ENCODE measurements at regions not wholly inside any gene's neighbourhood (a gene's known extent, or its start where the extent isn't known, plus 50 kb on each side); places are given as distances from the start of the nearest gene placed in this dataset.

- WGBS, 2 donors = 63 to 68% methylated on average over 5 of the region's 5 CpGs
- intact Hi-C loops (cut with DNase I) = no loop called here
- ATAC-seq (no peak), DNase-seq (no peak)
- no peaks in the 10 kb centered on the region for H3K9me3 ChIP-seq
- H3K27me3 ChIP-seq = no peaks in the 10 kb centered on the region
- H3K4me3 ChIP-seq = no peak overlapping the region
- TF ChIP-seq CTCF (IDR thresholded peaks at IDR 0.05) = no peak
- TF ChIP-seq POLR2A (IDR thresholded peaks at IDR 0.05) = no peak
- H3K27ac ChIP-seq = no peak overlapping the region
- no peaks in the 10 kb centered on the region for H3K36me3 ChIP-seq (replicated peaks in 1 of 2; ENCODE audit: insufficient read depth in 1 of 2, low read depth in 2 of 2)
- peaks cover 5% of the 10 kb centered on the region for H3K4me1 ChIP-seq
Observed at GRCh38 chr5:76030343-76030742, 52.8 kb upstream of the SV2C start.

DNA sequence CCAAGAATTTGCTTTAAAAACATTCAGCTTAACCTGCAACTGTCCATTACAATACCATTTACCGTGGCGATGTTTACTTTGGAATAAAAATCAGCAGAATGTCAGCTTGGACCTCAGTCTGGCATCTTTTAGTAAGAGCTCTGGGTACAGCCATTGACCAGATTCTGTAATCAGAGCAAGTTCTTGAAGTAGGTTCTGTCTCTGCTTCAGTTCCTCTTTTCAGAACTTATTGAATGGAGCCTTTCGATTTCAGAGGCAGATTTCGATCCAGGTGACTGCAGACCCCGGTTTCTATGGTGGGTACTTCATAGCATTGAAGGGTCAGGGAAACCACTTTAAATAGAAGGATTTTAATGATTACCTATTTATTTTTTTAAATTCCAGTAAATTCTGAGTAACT is 53.4 kb upstream of the SV2C start:
- Histone ChIP-seq H3K9me3 (no peaks in the 10 kb centered on the region), H3K4me3 (no peak overlapping the region), H3K27me3 (no peaks in the 10 kb centered on the region), H3K27ac (no peak overlapping the region), H3K4me1 (peaks cover 5% of the 10 kb centered on the region), H3K36me3 (replicated peaks in 1 of 2; ENCODE audit: insufficient read depth in 1 of 2, low read depth in 2 of 2) (no peaks in the 10 kb centered on the region)
- TF ChIP-seq POLR2A (IDR thresholded peaks at IDR 0.05) (no peak), CTCF (IDR thresholded peaks at IDR 0.05) (no peak)
- WGBS, 2 donors = 27 to 30% methylated on average over 5 of the region's 5 CpGs
- intact Hi-C loops (cut with DNase I) = no loop called here
- no peak for ATAC-seq
- no peak for DNase-seq

- Histone ChIP-seq H3K4me3 (no peak overlapping the region), H3K27ac (no peak overlapping the region), H3K9me3 (no peaks in the 10 kb centered on the region), H3K36me3 (replicated peaks in 1 of 2; ENCODE audit: insufficient read depth in 1 of 2, low read depth in 2 of 2) (no peaks in the 10 kb centered on the region), H3K4me1 (peaks cover 5% of the 10 kb centered on the region), H3K27me3 (no peaks in the 10 kb centered on the region)
- DNase-seq (no peak), ATAC-seq (no peak)
- intact Hi-C loops (cut with DNase I) = no loop called here
- no peak for TF ChIP-seq POLR2A (IDR thresholded peaks at IDR 0.05)
- no peak for TF ChIP-seq CTCF (IDR thresholded peaks at IDR 0.05)
Observed at GRCh38 chr5:76025790-76026189, 57.4 kb upstream of the SV2C start.

GRCh38 chr5:76025069-76025468 is 58.1 kb upstream of the SV2C start:
- Histone ChIP-seq H3K27me3 (no peaks in the 10 kb centered on the region), H3K4me3 (no peak overlapping the region), H3K9me3 (no peaks in the 10 kb centered on the region), H3K27ac (no peak overlapping the region), H3K4me1 (peaks cover 5% of the 10 kb centered on the region), H3K36me3 (replicated peaks in 1 of 2; ENCODE audit: insufficient read depth in 1 of 2, low read depth in 2 of 2) (no peaks in the 10 kb centered on the region)
- ATAC-seq (no peak), DNase-seq (no peak)
- intact Hi-C loops (cut with DNase I) = no loop called here
- TF ChIP-seq POLR2A (IDR thresholded peaks at IDR 0.05) (no peak), CTCF (IDR thresholded peaks at IDR 0.05) (no peak)
- 4 to 27% methylated on average over 2 of the region's 2 CpGs for WGBS, 2 donors

DNA sequence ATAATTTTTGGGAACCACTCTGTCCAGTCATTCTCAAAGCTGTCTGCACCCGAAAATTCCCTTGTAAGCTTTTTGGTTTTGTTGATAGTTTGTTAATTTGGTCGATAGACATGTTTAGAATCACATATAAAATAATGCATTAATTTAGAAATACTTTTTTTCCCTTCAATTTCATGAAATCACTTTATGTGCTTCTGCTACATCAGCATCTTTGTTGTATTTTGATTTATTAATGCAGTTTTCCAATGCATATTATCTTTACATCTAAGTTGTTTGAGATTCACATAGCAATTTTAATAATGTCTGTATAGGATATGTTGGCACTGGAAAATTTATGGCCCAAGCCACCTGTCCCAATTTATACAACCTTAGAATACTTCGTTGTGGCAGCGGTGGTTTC is 60.6 kb upstream of the SV2C start:
- Histone ChIP-seq H3K9me3 (no peaks in the 10 kb centered on the region), H3K4me1 (no peaks in the 10 kb centered on the region), H3K27me3 (no peaks in the 10 kb centered on the region), H3K27ac (no peak overlapping the region), H3K4me3 (no peak overlapping the region), H3K36me3 (replicated peaks in 1 of 2; ENCODE audit: insufficient read depth in 1 of 2, low read depth in 2 of 2) (no peaks in the 10 kb centered on the region)
- ATAC-seq (no peak), DNase-seq (no peak)
- intact Hi-C loops (cut with DNase I) = no loop called here
- no peak for TF ChIP-seq CTCF (IDR thresholded peaks at IDR 0.05)
- no peak for TF ChIP-seq POLR2A (IDR thresholded peaks at IDR 0.05)
- 66 to 73% methylated on average over 4 of the region's 4 CpGs for WGBS, 2 donors

All from body of pancreas (tissue), 4 donors.